ENCODE measurements at regions not wholly inside any gene's neighbourhood (a gene's known extent, or its start where the extent isn't known, plus 50 kb on each side); places are given as distances from the start of the nearest gene placed in this dataset.
"Not testable (repeated sequence)": the region's sequence is repeated elsewhere in the genome, so short reads cannot be mapped to it uniquely, and the experiment has no call there.

GRCh38 chr1:60621368-60621851 lies 461.0 kb upstream of the NFIA start:
- no peak overlapping the region for H3K4me3 ChIP-seq (ENCODE audit: low read depth, low read length)
- TF ChIP-seq CTCF (IDR thresholded peaks at IDR 0.05; ENCODE audit: insufficient read depth, low read depth, low read length) = no peak
- DNase-seq (ENCODE audit: low read depth) = no peak
- ChIA-PET CTCF (no interaction called here), POLR2A (no interaction called here)
- no peaks in the 10 kb centered on the region for H3K36me3 ChIP-seq (ENCODE audit: control insufficient read depth, insufficient read depth, low read length)
- H3K27me3 ChIP-seq (ENCODE audit: control insufficient read depth, insufficient read depth, low read length) = no peaks in the 10 kb centered on the region

- Histone ChIP-seq H3K4me3 (ENCODE audit: low read depth, low read length) (no peak overlapping the region), H3K27me3 (ENCODE audit: control insufficient read depth, insufficient read depth, low read length) (no peaks in the 10 kb centered on the region), H3K36me3 (ENCODE audit: control insufficient read depth, insufficient read depth, low read length) (no peaks in the 10 kb centered on the region)
- no peak for TF ChIP-seq CTCF (IDR thresholded peaks at IDR 0.05; ENCODE audit: insufficient read depth, low read depth, low read length)
- ChIA-PET POLR2A (no interaction called here), CTCF (no interaction called here)
- no peak for DNase-seq (ENCODE audit: low read depth)
These were observed 462.3 kb upstream of the NFIA start for GRCh38 chr1:60620087-60620486.

DNA sequence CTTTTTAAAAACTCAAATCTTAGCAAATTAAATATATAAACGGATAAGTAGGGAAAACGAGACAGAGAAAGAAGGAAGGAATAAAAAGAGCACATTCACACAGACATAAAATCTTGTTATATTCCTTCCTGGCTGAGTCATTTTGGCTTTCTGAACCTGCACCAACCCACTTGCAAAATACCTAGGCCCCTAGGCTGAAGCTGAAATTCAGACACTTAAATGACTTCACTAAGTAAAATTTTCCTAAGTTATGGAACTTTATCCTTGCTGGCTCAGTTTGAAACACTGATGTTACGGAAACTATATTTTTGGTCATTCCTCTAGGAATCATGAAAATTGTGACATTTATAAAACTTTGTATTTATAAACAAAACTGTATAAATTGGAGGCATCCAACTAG lies 462.8 kb upstream of the NFIA start:
- DNase-seq (ENCODE audit: low read depth) = no peak
- no peak for TF ChIP-seq CTCF (IDR thresholded peaks at IDR 0.05; ENCODE audit: insufficient read depth, low read depth, low read length)
- no peak overlapping the region for H3K4me3 ChIP-seq (ENCODE audit: low read depth, low read length)
- ChIA-PET CTCF (no interaction called here), POLR2A (no interaction called here)
- H3K27me3 ChIP-seq (ENCODE audit: control insufficient read depth, insufficient read depth, low read length) = no peaks in the 10 kb centered on the region
- H3K36me3 ChIP-seq (ENCODE audit: control insufficient read depth, insufficient read depth, low read length) = no peaks in the 10 kb centered on the region

DNA sequence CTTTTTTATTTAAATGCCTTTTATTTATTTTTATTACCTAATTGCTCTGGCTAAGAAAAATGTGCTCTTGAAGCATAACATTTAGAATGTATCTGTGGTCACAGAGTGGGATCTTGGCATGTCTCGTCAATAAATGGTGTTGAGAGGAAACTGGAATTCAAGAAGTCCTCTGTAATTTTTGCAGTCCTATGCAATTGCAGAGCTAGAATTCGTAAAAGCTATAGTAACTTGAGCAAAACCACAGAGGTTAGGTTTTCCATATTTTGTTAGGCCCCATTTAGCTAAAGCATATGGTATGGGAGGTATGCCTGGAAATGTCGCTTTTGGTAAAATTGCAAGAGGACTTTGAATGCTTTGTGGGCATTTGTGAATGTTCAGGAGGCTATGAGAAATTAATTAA lies 466.7 kb upstream of the NFIA start:
- Histone ChIP-seq H3K27me3 (ENCODE audit: control insufficient read depth, insufficient read depth, low read length) (no peaks in the 10 kb centered on the region), H3K4me3 (ENCODE audit: low read depth, low read length) (no peak overlapping the region), H3K36me3 (ENCODE audit: control insufficient read depth, insufficient read depth, low read length) (no peaks in the 10 kb centered on the region)
- CTCF ChIA-PET = no interaction called here
- DNase-seq (ENCODE audit: low read depth) = no peak
- TF ChIP-seq CTCF (IDR thresholded peaks at IDR 0.05; ENCODE audit: insufficient read depth, low read depth, low read length) = no peak
- POLR2A ChIA-PET = no interaction called here

DNA sequence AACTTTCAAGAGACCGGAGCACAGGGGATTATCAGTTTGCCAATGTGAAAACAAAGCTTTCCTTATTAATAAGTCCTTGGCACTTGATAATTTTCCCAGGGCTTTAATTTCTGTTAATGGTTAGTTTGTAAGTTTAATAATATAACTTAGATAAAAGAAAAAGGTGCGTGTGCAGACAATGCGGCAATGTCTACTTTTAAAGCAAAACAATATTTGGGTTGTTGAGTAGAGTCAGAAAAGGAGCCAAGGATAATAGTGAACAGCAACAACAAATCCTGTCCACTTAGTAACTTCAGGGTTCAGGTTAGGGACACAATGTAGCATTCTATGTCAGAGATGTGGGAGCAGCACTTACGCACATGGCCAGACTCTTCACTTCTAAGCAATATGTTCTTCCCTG lies 469.6 kb upstream of the NFIA start:
- Histone ChIP-seq H3K36me3 (ENCODE audit: control insufficient read depth, insufficient read depth, low read length) (no peaks in the 10 kb centered on the region), H3K4me3 (ENCODE audit: low read depth, low read length) (no peak overlapping the region), H3K27me3 (ENCODE audit: control insufficient read depth, insufficient read depth, low read length) (no peaks in the 10 kb centered on the region)
- no peak for DNase-seq (ENCODE audit: low read depth)
- ChIA-PET CTCF (no interaction called here), POLR2A (no interaction called here)
- TF ChIP-seq CTCF (IDR thresholded peaks at IDR 0.05; ENCODE audit: insufficient read depth, low read depth, low read length) = no peak

DNA sequence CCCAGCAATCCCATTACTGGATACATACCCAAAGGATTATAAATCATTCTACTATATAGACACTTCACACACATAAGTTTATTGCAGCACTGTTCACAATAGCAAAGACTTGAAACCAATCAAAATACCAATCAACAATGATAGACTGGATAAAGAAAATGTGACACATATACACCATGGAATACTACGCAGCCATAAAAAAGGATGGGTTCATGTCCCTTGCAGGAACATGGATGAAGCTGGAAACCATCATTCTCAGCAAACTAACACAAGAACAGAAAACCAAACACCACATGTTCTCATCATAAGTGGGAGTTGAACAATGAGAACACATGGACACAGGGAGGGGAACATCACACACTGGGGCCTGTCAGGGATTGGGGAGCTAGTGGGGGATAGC lies 475.4 kb upstream of the NFIA start:
- H3K27me3 ChIP-seq (ENCODE audit: control insufficient read depth, insufficient read depth, low read length); POLR2A ChIA-PET; CTCF ChIA-PET; H3K36me3 ChIP-seq (ENCODE audit: control insufficient read depth, insufficient read depth, low read length); H3K4me3 ChIP-seq (ENCODE audit: low read depth, low read length); DNase-seq (ENCODE audit: low read depth): not testable (repeated sequence)
